SK-N-SH (cell line): ENCODE measurements at regions not wholly inside any gene's neighbourhood (a gene's known extent, or its start where the extent isn't known, plus 50 kb on each side); places are given as distances from the start of the nearest gene placed in this dataset.
A peak's percentile ranks its signal among the peaks of the same experiment; 100 is the strongest.

Experiments
- CTCF ChIP-seq: fragments of 200-600 bp; sonication (generic); IDR thresholded peaks from 2 replicates; pipeline ENCODE4 v1.6.1; 2017; ENCODE audit warnings: antibody characterized with exemption, mild to moderate bottlenecking, moderate library complexity
- ELF1 ChIP-seq: IDR thresholded peaks from 2 replicates; pipeline ENCODE4 v1.4.0; 2012
- EP300 ChIP-seq, 2 experiments: IDR thresholded peaks; 2 replicates each; pipeline versions ENCODE4 v1.4.0 to v1.6.1; 2012; ENCODE audit warnings: borderline replicate concordance in 1 of 2, low read depth in 1 of 2, low read length in 1 of 2
- MEF2A ChIP-seq: IDR thresholded peaks from 2 replicates; pipeline ENCODE4 v1.4.0; 2012; ENCODE audit warnings: low read depth, borderline replicate concordance
- NFIC ChIP-seq: IDR thresholded peaks from 2 replicates; pipeline ENCODE4 v1.4.0; 2012; ENCODE audit warnings: borderline replicate concordance
- NRF1 ChIP-seq: IDR thresholded peaks from 2 replicates; pipeline ENCODE4 v1.6.1; 2012; ENCODE audit warnings: low read depth, mild to moderate bottlenecking, low read length
- POLR2AphosphoS5 ChIP-seq: IDR thresholded peaks from 2 replicates; pipeline ENCODE4 v1.6.1; 2012; ENCODE audit warnings: low read depth, low read length
- REST ChIP-seq: IDR thresholded peaks from 2 replicates; pipeline ENCODE4 v1.6.1; 2012; ENCODE audit warnings: mild to moderate bottlenecking, low read depth, low read length, moderate library complexity
- TAF1 ChIP-seq: IDR thresholded peaks from 2 replicates; pipeline ENCODE4 v1.6.1; 2012; ENCODE audit warnings: low read depth, mild to moderate bottlenecking, low read length, moderate library complexity, borderline replicate concordance
- TF ChIP-seq, protein P1 (sequence below): IDR thresholded peaks from 2 replicates; pipeline ENCODE4 v1.4.0; 2012; ENCODE audit warnings: low read depth

- TF ChIP-seq CTCF (no peak), REST (no peak), EP300 (IDR thresholded peaks at IDR 0.05; ENCODE audit: borderline replicate concordance in 1 of 2, low read depth in 1 of 2, low read length in 1 of 2) (peak in 1 of 2 experiments; percentile 51; a peak in 1 of 4 replicates), NFIC (no peak), ELF1 (no peak), NRF1 (no peak), TAF1 (no peak), MEF2A (no peak), POLR2AphosphoS5 (no peak)
- TF ChIP-seq, protein P1, sequence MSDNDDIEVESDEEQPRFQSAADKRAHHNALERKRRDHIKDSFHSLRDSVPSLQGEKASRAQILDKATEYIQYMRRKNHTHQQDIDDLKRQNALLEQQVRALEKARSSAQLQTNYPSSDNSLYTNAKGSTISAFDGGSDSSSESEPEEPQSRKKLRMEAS, result no peak; the same call in 1 of the 2 replicates
Observed at GRCh38 chr1:115182012-115182715, 92.9 kb upstream of the TSPAN2 start.
